DND-41 (cell line): ENCODE measurements at regions not wholly inside any gene's neighbourhood (a gene's known extent, or its start where the extent isn't known, plus 50 kb on each side); places are given as distances from the start of the nearest gene placed in this dataset.

ENCODE experiments used
- CTCF ChIP-seq: IDR thresholded peaks from 2 replicates; pipeline ENCODE4 v1.5.1; 2012; ENCODE audit warnings: borderline replicate concordance, low read length, moderate library complexity, mild to moderate bottlenecking; ENCODE audit not compliant: poor library complexity, severe bottlenecking; ENCODE audit errors: extremely low read depth
- EZH2 ChIP-seq: IDR thresholded peaks from 3 replicates; pipeline ENCODE4 v1.6.1; 2012; ENCODE audit warnings: borderline replicate concordance, low read depth, mild to moderate bottlenecking, moderate library complexity, low read length, inconsistent platforms; ENCODE audit not compliant: severe bottlenecking

DNA sequence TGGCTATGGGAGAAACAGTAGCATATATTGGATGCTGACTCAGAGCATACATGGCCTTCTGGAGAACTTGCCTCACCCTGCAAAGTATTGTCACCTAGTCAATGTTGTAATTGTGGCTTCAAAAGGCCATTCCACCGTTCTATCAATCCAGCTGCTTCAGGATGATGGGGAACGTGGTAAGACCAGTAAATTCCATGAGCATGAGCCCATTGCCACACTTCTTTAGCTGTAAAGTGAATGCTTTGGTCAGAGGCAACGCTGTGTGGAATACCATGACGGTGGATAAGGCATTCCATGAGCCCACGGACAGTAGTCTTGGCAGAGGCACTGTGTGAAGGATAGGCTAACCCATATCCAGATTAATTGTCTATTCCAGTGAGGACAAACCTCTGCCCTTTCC lies 1300.1 kb upstream of the ACVR2A start:
- TF ChIP-seq CTCF, result no peak
- TF ChIP-seq EZH2, result no peak
